ENCODE measurements at regions not wholly inside any gene's neighbourhood (a gene's known extent, or its start where the extent isn't known, plus 50 kb on each side); places are given as distances from the start of the nearest gene placed in this dataset.

DNA sequence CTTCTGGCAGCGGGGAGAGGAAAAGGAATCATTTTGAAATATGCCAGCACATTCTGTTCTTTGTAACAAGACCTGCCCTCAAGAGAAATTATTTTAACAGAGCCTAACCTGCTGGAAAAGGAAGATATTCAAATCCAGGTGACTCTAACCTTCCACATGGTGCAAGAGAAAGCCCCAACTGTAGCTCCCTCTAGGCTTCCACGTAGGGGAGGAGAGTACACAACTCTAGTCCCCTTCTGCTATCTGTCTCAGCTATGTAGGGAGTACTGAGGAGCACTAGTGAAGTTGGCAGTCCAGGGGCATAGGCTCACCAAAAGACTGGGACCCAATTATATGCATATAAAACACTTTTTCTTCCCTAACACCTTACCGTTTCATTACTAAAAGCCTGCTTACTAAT is 82.2 kb upstream of the SIX3 start:
- no peak for DNase-seq (ENCODE audit: low read depth)
- TF ChIP-seq CTCF (IDR thresholded peaks at IDR 0.05; ENCODE audit: insufficient read depth, low read length) = no peak
- H3K4me3 ChIP-seq (ENCODE audit: low read depth, low read length) = no peak overlapping the region

DNA sequence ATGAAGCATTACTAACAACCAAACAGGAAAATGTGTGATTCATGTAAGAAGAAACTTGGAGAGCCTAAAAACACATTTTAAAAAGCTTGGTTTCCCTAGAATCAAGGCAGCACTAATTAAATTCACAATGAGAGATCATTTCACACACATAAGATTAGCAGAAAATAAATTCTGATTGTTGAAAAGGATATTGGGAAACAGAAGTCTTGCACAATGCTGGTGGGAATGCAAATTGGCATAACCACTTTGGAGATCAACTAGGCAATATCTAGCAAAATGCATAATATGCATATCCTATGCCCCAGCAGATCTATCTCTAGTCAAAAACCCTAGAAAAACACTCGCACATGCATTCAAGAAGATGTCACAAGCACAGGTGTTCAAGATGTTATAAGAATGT is 75.3 kb upstream of the SIX3 start:
- DNase-seq (ENCODE audit: low read depth) = no peak
- H3K4me3 ChIP-seq (ENCODE audit: low read depth, low read length) = no peak overlapping the region
- no peak for TF ChIP-seq CTCF (IDR thresholded peaks at IDR 0.05; ENCODE audit: insufficient read depth, low read length)

DNA sequence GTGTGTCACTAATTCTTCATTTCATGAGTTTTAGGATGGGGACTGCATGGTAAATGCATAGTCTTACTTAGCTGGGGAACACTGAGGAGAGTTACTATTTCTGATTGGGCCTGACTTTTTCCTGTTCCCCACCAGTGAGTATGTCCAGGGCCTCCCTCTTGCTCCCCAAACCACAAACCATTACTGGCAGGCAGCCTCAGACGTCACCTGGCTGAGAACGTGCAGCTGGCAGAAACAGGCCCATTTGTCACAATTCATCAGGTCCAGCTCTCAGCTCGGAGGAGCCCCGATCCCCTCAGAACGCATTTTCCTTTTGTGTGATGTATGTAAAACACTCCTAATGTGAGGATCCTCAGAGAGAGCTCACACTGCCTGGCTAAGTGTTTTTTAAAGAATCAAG is 71.7 kb upstream of the SIX3 start:
- H3K4me3 ChIP-seq (ENCODE audit: low read depth, low read length) = no peak overlapping the region
- no peak for DNase-seq (ENCODE audit: low read depth)
- no peak for TF ChIP-seq CTCF (IDR thresholded peaks at IDR 0.05; ENCODE audit: insufficient read depth, low read length)

DNA sequence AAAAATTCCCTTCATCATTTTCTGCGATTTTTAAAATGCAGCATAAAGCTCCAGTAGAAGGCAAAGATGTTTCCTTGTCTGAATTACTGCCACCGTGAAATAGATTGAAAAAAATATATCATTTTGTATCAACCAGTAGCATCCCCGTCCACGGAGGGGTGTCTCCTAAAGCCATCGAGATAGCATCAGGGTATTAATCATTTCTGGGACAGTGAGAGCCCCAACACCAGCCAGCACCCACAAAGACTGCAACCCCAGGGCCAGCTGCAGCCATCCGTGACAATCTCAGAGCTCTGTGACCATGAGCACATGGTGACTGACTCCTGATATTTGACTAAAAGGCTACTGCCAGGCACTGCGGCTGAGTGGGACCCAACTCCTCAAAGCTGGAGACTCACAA is 64.1 kb upstream of the SIX3 start:
- DNase-seq (ENCODE audit: low read depth) = no peak
- H3K4me3 ChIP-seq (ENCODE audit: low read depth, low read length) = no peak overlapping the region
- TF ChIP-seq CTCF (IDR thresholded peaks at IDR 0.05; ENCODE audit: insufficient read depth, low read length) = no peak

DNA sequence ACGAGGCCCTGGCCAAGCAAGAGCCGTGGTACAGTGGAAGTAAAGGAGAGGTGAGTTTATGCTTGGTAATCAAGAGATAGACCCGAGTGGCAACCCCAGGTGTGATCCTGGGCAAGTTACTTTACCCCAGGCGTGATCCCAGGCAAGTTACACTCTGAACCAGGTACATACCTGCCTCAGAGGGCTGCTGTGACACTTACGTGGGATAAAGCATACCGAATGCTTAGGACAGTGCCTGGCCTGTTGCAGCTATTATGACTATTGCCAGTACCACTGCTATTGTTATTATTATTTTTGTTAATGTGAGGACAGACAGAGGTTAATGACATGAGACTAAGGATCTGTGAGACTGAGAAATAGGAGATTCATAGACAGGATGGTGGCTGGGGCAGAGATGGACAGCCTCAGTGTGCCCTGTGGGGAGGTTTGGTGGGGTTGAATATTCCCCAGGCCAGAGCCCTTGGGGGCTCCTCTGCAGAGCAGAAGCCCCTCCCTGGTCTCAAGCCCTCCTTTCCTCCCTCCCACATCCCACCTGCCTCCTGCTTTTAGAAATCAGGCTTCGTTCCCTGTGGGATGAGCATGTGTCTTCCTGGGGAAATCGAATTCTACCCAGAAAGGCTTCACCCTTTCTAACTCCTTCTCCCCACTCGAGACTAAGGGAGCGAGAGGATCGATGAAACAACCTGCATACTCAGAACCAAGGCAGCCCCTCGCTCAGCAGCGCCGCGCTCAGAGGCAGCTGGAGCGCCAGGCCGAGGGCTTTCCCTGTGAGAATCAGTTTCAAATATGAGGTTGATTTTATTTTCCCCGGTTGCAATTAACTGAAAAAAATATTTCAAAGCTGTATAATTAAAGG is 62.0 kb upstream of the SIX3 start:
- no peak for TF ChIP-seq CTCF (IDR thresholded peaks at IDR 0.05; ENCODE audit: insufficient read depth, low read length)
- no peak for DNase-seq (ENCODE audit: low read depth)
- no peak overlapping the region for H3K4me3 ChIP-seq (ENCODE audit: low read depth, low read length)

GRCh38 chr2:44880125-44880483 is 61.4 kb upstream of the SIX3 start:
- DNase-seq (ENCODE audit: low read depth) = no peak
- H3K4me3 ChIP-seq (ENCODE audit: low read depth, low read length) = no peak overlapping the region
- no peak for TF ChIP-seq CTCF (IDR thresholded peaks at IDR 0.05; ENCODE audit: insufficient read depth, low read length)

- no peak for DNase-seq (ENCODE audit: low read depth)
- no peak overlapping the region for H3K4me3 ChIP-seq (ENCODE audit: low read depth, low read length)
- no peak for TF ChIP-seq CTCF (IDR thresholded peaks at IDR 0.05; ENCODE audit: insufficient read depth, low read length)
These were observed 59.6 kb upstream of the SIX3 start for GRCh38 chr2:44881856-44882255.
